IPS-11a (cell line): ENCODE measurements at regions not wholly inside any gene's neighbourhood (a gene's known extent, or its start where the extent isn't known, plus 50 kb on each side); places are given as distances from the start of the nearest gene placed in this dataset.

ENCODE experiments used
- H3K4me3 ChIP-seq: one replicate; pipeline ENCODE4 v1.5.1; 2013; ENCODE audit warnings: low read depth, low read length, control low read depth

GRCh38 chr16:86185089-86185488 lies 286.1 kb downstream of the IRF8 start:
- H3K4me3 ChIP-seq: no peak overlapping the region

DNA sequence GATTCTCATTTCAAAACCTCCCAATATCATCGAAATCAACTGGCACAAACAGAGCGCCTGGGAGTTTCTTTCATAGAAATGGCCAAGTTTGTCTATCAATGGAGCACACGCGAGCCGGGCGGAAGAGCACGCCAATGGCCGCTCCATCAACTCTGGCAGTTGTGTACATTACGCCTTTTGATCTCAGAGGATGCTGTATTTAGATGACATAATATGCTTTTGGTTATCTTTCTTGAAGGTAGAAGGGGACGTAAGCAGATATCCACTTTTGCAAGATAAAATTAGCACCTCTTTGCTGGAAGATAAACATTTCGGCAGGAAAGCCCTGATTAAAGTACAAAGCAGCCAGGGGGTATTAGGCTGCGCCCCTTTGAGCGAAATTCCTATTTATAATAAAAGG lies 287.4 kb downstream of the IRF8 start:
- no peak overlapping the region for H3K4me3 ChIP-seq

GRCh38 chr16:86189934-86190333 lies 291.0 kb downstream of the IRF8 start:
- no peak overlapping the region for H3K4me3 ChIP-seq

DNA sequence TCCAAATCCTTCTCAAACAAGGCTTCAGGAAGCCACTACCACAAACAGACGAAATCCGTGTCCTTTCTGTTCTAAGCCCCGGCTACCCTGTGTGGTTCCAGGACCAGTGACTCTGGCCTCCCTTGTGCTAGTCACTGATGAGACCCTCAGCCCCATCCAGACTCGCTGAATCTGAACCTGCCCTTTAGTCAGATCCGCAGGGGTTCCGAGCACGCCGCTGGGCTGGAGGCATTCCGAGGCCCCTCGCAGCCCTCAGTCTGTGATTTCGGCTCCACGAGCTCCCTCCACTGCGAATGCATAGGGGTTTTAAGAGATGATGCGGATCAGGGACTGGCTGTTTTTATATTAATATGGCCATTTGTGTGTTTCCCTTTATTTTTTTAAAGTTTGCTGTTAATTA lies 292.7 kb downstream of the IRF8 start:
- no peak overlapping the region for H3K4me3 ChIP-seq

- H3K4me3 ChIP-seq: no peak overlapping the region
These were observed 294.7 kb downstream of the IRF8 start for GRCh38 chr16:86193528-86194193.

- H3K4me3 ChIP-seq: no peak overlapping the region
These were observed 297.1 kb downstream of the IRF8 start for GRCh38 chr16:86195863-86196630.

DNA sequence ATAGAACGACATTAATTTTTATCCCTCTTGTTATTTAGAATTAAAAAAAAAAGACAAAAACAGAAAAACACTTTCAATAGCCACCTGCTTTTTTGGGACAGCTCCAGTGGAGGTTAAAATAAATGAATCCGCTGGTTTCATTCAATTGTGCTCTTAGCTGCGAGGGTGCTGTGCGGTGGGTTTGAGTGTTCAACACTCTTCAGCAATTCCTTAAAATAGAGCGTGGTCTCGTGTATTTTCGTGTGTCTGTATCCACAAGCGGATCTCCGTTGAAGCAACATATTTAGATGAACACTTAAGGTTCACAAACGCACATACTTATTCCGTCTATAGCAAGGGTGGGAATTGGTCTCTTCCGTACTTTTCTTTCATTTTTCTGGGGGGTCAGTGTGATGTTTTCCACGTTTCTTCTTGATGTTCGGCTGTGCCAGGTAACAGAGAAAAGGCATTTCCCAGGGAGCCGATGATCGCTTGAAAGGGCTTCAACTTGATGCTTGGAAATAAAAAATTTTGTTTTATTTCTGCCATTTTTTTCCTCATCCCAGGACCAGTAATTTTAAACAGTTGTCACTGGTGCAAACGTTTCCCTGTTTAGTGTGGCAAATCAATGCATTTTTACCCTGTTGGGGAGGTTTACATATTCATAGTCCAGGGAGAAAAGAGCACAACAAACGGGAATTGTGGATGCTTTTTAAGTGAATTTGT lies 297.9 kb downstream of the IRF8 start:
- no peak overlapping the region for H3K4me3 ChIP-seq

- no peak overlapping the region for H3K4me3 ChIP-seq
These were observed 299.5 kb downstream of the IRF8 start for GRCh38 chr16:86198206-86199118.

- H3K4me3 ChIP-seq: no peak overlapping the region
These were observed 300.2 kb downstream of the IRF8 start for GRCh38 chr16:86199182-86199581.

- no peak overlapping the region for H3K4me3 ChIP-seq
These were observed 301.1 kb downstream of the IRF8 start for GRCh38 chr16:86199871-86200695.

DNA sequence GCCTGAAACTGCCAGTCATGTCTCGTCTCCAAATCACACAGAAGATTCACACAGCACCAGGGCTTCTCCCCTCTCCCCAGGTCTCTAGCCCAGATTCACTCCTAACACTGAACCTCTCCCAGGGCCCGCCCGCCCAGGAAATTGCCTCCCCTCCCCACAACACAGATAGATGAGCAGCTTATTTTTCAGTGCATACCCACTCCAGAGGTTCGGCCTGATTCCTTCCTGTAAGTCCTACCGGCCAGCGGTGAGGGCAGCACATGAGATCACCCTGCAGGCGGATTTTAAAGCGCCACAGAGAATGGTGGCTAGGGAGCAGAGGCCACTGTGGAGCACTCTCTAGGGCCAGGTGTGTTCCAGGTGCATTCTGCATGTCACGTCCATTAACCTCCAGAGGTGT lies 301.8 kb downstream of the IRF8 start:
- H3K4me3 ChIP-seq: no peak overlapping the region

- H3K4me3 ChIP-seq: no peak overlapping the region
These were observed 302.8 kb downstream of the IRF8 start for GRCh38 chr16:86201746-86202145.

DNA sequence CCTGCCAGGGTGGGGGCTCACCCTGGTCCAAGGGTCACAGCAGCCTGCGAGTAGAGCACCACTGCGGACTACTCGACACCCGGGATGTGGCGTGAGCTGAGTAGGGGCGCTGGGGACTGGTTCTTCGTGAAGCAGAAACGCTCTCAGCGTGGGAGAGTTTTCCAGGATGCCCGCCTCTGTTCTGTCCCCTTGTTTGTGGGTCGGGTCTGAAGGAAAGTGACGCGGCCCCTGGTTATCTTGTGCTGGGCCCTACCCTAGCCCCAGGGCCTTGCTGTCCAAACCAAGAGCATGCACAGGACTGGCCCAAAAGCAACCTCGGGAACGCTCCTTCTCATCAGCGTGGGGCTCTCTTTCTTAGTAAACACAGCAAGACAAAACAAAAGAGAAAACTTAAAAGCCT lies 303.3 kb downstream of the IRF8 start:
- no peak overlapping the region for H3K4me3 ChIP-seq

DNA sequence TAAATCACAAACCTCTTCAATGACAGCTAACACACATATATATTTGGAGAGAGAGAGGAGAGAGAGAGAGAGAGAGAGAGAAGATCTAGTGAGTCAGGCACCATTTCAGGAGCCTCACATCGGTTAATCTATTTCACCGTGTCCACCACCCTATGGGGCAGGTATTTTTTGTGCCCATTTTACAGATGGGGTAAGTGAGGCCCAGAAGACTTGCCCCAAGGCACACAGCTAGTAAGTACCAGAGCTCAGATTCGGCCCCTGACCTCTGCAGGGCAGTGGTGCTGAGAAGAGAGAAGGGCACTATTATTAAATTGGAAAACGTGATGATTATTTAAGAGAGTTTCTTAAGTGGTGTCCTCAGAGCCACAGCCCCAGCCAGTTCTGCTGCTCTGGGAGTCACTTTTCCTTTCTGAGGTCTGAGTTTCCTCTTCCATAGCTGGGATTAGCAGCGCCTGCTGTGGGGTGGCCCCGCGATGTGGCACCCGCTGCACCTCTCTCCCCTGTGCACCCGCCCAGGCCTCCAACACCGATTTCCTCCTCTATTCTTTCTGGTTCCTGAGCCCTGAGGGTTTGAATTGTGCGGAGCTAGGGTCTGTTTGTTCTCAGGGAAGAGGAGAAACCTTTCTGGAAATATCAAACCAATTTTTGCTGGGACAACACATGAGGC lies 303.9 kb downstream of the IRF8 start:
- no peak overlapping the region for H3K4me3 ChIP-seq

GRCh38 chr16:86203557-86204275 lies 304.8 kb downstream of the IRF8 start:
- H3K4me3 ChIP-seq: no peak overlapping the region

GRCh38 chr16:86205521-86206245 lies 304.6 kb upstream of the FOXF1 start:
- no peak overlapping the region for H3K4me3 ChIP-seq

- no peak overlapping the region for H3K4me3 ChIP-seq
These were observed 303.0 kb upstream of the FOXF1 start for GRCh38 chr16:86207350-86207749.

DNA sequence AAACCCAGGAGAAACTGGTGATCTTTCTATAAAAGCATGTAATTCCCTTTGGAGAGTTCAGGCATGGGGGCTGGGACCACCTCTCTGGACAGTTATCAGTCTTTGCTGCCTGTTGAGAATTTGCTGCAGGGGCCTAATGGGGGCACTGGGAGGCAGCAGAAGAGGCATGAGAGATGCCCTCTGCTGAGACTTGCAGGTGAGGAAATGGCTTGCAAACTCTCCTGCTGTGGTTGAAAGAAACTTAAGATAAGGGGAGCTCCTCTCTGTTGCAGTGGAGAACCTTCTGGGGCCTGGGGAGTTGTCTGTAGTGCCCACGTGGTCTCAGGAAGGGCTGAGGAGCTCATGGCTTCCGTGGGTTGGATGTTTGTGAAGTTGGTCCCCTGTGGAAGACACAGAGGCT lies 301.1 kb upstream of the FOXF1 start:
- H3K4me3 ChIP-seq: no peak overlapping the region
